Heart left ventricle (tissue), 16 donors: ENCODE measurements at regions not wholly inside any gene's neighbourhood (a gene's known extent, or its start where the extent isn't known, plus 50 kb on each side); places are given as distances from the start of the nearest gene placed in this dataset.

ENCODE experiments used
- ATAC-seq, 4 donors: fragments of 200-7000 bp; cut with Tn5 transposase; one replicate each; pipeline ENCODE4 v1.9.1; 2020 to 2022; ENCODE audit warnings: moderate library complexity in 4 of 4, mild to moderate bottlenecking in 3 of 4, moderate number of reproducible peaks in 1 of 4
- DNase-seq, 5 donors: peaks; one replicate each; pipeline ENCODE4 v3.0.0-alpha.2; 2020
- H3K27ac ChIP-seq, 12 donors: fragments of 200-600 bp; sonication (generic) in 4 of 12; one replicate each; pipeline versions ENCODE4 v1.5.0 to v1.8.0; 2016 to 2022; ENCODE audit warnings: mild to moderate bottlenecking in 2 of 12
- H3K27me3 ChIP-seq, 9 donors: fragments of 200-600 bp; sonication (generic) in 2 of 9; one replicate each; pipeline versions ENCODE4 v1.5.1 to v1.8.0; 2016 to 2022; ENCODE audit warnings: mild to moderate bottlenecking in 3 of 9
- H3K36me3 ChIP-seq, 9 donors: fragments of 200-600 bp; sonication (generic) in 2 of 9; one replicate each; pipeline versions ENCODE4 v1.5.0 to v1.8.0; 2018 to 2022; ENCODE audit warnings: mild to moderate bottlenecking in 2 of 9
- H3K4me1 ChIP-seq, 12 donors: fragments of 200-600 bp; sonication (generic) in 4 of 12; one replicate each; pipeline versions ENCODE4 v1.5.0 to v1.8.0; 2016 to 2022; ENCODE audit warnings: mild to moderate bottlenecking in 3 of 12
- H3K4me3 ChIP-seq, 12 donors: fragments of 200-600 bp; sonication (generic) in 4 of 12; one replicate each; pipeline versions ENCODE4 v1.5.0 to v1.8.0; 2017 to 2022; ENCODE audit warnings: mild to moderate bottlenecking in 9 of 12, moderate library complexity in 4 of 12
- H3K9me3 ChIP-seq, 12 donors: fragments of 200-600 bp; sonication (generic) in 4 of 12; one replicate each; pipeline versions ENCODE4 v1.5.0 to v1.8.0; 2016 to 2022; ENCODE audit warnings: mild to moderate bottlenecking in 1 of 12
- CTCF ChIP-seq, 12 donors: fragments of 200-600 bp; sonication (generic) in 4 of 12; IDR thresholded peaks; one replicate each; pipeline versions ENCODE4 v1.5.0 to v1.8.0; 2018 to 2022; ENCODE audit warnings: antibody characterized with exemption in 12 of 12, mild to moderate bottlenecking in 5 of 12
- POLR2A ChIP-seq, 2 donors: fragments of 450-650 bp; IDR thresholded peaks; one replicate each; pipeline ENCODE4 v1.6.1; 2017; ENCODE audit warnings: antibody characterized with exemption in 2 of 2, mild to moderate bottlenecking in 2 of 2, moderate library complexity in 2 of 2
- WGBS, 4 donors: extraction: QIAGEN DNeasy Blood & Tissue Kit in 2 of 4; methylation state at CpG; one replicate each; pipeline versions ENCODE4 v1.1.5 to v1.1.7; 2013 to 2018; 5-methylcytosine and 5-hydroxymethylcytosine counted together
- intact Hi-C, 10 donors: fragments of 100-400 bp; cut with DNase I; formaldehyde crosslinking; loops; one replicate each; pipeline versions ENCODE4 v1.11.1 to v1.14.2; 2022
- donor health status: ischemic (EF 13 %, LVEDD 7.1; RV severe dilation, severe dysfunction).
- donor health status: healthy with polysubstance abuse.
- donor health status: DM: no; HTN: yes; CAD: no.
- donor health status: DM: no; HTN: no; CAD: no.
- donor health status: ischemic (EF 25% LVEDD 6.9; RV normal size, moderate dysfunction).
- donor health status: ischemic (EF 25% LVEDD 5.7; RV mildly dilated, moderate dysfunction).
- donor health status: healthy.
- donor health status: DM: yes; HTN: yes; CAD: no.
- donor health status: ischemic (EF 35%, LVEDD 5.7; RV mildly dilated, moderate dysfunction).
- donor health status: nonischemic (EF 11% LVEDD 7.7; RV severe dilation, severe dysfunction).
- donor health status: DM: yes; HTN: yes; CAD: no.
- donor health status: PGD.
- donor health status: ischemic (EF 29% LVEDD 5.4; RV normal size, mild dysfunction).
- donor health status: nonischemic (EF 23%, LVEDD 6.1; RV moderate dilation, normal function).

GRCh38 chr14:30132196-30132595 is 204.5 kb upstream of the PRKD1 start:
- Histone ChIP-seq H3K4me3 (no peak overlapping the region), H3K27me3 (no peaks in the 10 kb centered on the region), H3K27ac (no peak overlapping the region), H3K9me3 (peaks cover 0 to 2% (median 0%) of the 10 kb centered on the region in 12 donors), H3K4me1 (no peaks in the 10 kb centered on the region), H3K36me3 (no peaks in the 10 kb centered on the region)
- ATAC-seq (no peak), DNase-seq (no peak)
- 77 to 86% (median 85%) methylated on average over 2 of the region's 2 CpGs for WGBS, 4 donors
- TF ChIP-seq POLR2A (IDR thresholded peaks at IDR 0.05) (no peak), CTCF (IDR thresholded peaks at IDR 0.05) (no peak)
- intact Hi-C loops, result no loop called here

GRCh38 chr14:30134936-30135335 is 207.3 kb upstream of the PRKD1 start:
- 85 to 90% (median 90%) methylated on average over 5 of the region's 5 CpGs for WGBS, 4 donors
- H3K4me1 ChIP-seq, result no peaks in the 10 kb centered on the region
- H3K9me3 ChIP-seq, result no peaks in the 10 kb centered on the region
- DNase-seq (no peak), ATAC-seq (no peak)
- no peaks in the 10 kb centered on the region for H3K27me3 ChIP-seq
- H3K36me3 ChIP-seq, result no peaks in the 10 kb centered on the region
- H3K27ac ChIP-seq, result no peak overlapping the region
- intact Hi-C loops, result no loop called here
- no peak for TF ChIP-seq POLR2A (IDR thresholded peaks at IDR 0.05)
- no peak for TF ChIP-seq CTCF (IDR thresholded peaks at IDR 0.05)
- H3K4me3 ChIP-seq, result no peak overlapping the region

GRCh38 chr14:30138567-30138966 is 210.9 kb upstream of the PRKD1 start:
- intact Hi-C loops, result no loop called here

GRCh38 chr14:30142216-30142615 is 214.6 kb upstream of the PRKD1 start:
- no peak for TF ChIP-seq CTCF (IDR thresholded peaks at IDR 0.05)
- TF ChIP-seq POLR2A (IDR thresholded peaks at IDR 0.05), result no peak
- Histone ChIP-seq H3K27me3 (peaks cover 0 to 2% (median 0%) of the 10 kb centered on the region in 9 donors), H3K36me3 (no peaks in the 10 kb centered on the region), H3K4me3 (no peak overlapping the region), H3K9me3 (peaks cover 0 to 25% (median 16%) of the 10 kb centered on the region in 12 donors), H3K4me1 (no peaks in the 10 kb centered on the region), H3K27ac (no peak overlapping the region)
- DNase-seq (no peak), ATAC-seq (no peak)
- intact Hi-C loops, result no loop called here
- 30 to 77% (median 66%) methylated on average over 1 of the region's 1 CpG for WGBS, 4 donors

More at GRCh38 chr14:30138567-30138966, 210.9 kb upstream of the PRKD1 start:
- no peaks in the 10 kb centered on the region for H3K9me3 ChIP-seq
- no peaks in the 10 kb centered on the region for H3K36me3 ChIP-seq
- no peaks in the 10 kb centered on the region for H3K4me1 ChIP-seq
- no peak for TF ChIP-seq POLR2A (IDR thresholded peaks at IDR 0.05)
- TF ChIP-seq CTCF (IDR thresholded peaks at IDR 0.05), result no peak
- whole genome bisulfite sequencing, 4 donors, result 58 to 78% (median 67%) methylated on average over 1 of the region's 1 CpG
- H3K27me3 ChIP-seq, result no peaks in the 10 kb centered on the region
- no peak overlapping the region for H3K27ac ChIP-seq
- DNase-seq, result no peak
- no peak overlapping the region for H3K4me3 ChIP-seq
- no peak for ATAC-seq
